ENCODE measurements at regions not wholly inside any gene's neighbourhood (a gene's known extent, or its start where the extent isn't known, plus 50 kb on each side); places are given as distances from the start of the nearest gene placed in this dataset.
A peak's percentile ranks its signal among the peaks of the same experiment; 100 is the strongest.

DNA sequence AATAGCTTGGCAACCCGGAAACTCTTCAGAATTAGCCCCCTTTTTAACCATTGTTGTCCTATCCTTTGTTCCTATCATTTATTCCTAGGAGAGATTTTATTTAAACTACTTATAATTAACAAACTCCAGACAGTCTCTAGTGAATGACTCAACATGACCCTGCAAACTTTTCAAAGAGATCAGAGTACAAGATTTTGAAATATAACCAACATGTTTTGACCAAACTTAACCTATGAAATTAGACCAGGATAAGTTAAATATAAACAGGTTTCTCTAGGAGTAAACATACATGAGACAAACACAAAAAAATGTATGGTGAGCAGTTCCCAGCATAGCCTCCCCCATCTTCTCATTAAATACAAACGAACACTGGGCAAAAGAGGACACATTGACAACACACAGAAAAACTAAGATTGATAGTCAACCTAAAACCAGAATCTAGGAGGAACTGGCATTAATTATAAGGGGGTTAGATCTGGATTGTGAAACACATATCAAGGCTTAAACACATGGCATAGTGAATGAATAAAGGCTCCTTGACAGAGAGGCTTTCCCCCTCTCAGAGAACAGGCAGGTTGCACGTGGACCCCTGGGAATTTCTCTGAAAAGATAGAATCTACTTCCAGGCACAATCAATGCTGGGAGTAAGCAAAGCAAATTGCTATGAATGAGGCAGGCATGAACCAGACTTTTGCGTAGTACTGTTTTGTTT is 284.1 kb downstream of the IRS1 start:
- no peak for DNase-seq

DNA sequence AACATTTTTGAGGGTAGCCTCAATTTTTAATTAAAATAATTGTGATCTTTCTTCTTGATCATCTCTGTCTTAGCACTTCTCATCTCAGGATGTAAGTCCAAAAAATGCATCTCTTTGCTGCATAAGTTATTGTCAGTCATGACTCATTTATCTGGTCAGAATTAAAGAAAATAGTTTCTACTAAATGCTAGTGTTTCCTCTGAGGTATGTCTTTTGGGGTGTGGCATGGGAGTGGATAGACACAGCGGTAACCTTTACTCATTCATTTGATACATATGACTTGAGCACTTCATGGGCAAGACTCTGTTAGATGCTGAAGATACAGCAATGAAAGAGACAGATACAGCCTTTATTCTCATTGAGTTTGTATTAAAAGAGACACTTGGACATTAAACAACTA is 284.7 kb downstream of the IRS1 start:
- no peak for DNase-seq

DNA sequence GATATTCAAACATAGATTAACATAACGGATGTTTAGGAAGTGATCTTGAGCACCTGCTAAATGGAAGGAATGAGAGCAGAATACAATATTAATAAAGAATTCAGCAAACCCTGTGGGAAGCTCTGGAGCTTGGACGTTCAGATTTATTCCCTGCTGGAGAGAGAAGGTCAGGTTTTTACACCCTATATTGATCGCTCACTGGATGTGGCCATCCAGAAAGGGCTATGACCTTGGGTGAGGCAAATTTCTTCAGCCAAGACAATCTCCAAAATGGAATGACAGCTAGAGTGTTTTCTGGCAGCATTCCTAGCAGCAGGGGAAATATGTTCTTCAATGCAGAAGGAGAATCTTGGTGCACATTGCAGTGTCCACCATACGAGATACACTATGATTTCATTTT is 288.3 kb downstream of the IRS1 start:
- no peak for DNase-seq

DNA sequence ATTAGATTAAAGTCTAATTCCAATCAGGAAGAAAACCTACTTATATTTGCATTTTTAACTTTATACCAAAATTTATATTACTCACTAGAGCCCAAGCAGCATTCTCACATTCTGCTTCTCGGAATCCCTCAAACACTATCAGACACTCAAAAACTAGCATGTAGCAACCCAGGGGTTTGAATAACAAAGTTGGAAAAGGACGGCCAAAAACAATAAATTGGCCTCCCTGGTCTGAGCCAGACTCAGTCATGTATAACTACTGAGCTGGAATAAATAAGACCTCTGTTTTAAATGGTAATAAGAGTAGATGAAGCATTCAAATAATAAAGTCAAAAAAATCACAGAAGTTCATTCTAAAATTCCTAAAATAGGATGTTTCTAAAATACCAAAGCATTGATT is 290.9 kb downstream of the IRS1 start:
- DNase-seq = no peak

DNA sequence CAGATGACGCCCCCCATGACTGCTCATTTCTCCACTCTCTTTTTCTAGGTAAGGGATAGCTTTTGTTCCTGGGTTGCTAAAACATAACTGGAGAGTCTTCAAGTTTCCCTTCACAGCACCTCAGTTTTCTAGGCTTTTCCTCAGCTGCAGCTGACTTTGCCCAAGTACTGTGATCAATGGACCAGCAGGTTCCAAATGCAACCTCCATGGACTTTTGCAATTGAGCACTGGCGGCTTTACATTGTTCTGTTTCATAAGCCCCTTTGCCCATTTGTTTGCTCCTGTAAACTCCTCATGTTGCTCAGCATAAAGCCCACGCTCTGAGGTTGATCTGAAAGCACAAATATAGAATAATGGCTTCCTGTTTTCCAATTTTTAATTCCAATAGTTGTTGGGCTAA is 291.6 kb downstream of the IRS1 start:
- no peak for DNase-seq

GRCh38 chr2:226497146-226497909 is 302.3 kb downstream of the IRS1 start:
- DNase-seq = no peak

DNA sequence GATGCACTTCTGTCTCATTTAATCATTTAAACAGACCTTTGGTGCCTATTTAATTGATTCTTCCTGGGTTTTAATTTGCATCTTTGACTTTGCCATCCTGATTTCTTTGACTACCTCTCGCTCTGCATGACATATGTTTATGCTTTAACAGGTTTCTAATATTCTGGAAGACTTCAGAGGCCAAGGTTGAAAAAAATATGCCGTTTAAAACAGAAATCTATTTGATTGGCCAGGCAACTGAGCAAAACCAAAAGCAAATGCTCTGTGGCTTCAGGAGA is 303.4 kb downstream of the IRS1 start:
- no peak for DNase-seq

DNA sequence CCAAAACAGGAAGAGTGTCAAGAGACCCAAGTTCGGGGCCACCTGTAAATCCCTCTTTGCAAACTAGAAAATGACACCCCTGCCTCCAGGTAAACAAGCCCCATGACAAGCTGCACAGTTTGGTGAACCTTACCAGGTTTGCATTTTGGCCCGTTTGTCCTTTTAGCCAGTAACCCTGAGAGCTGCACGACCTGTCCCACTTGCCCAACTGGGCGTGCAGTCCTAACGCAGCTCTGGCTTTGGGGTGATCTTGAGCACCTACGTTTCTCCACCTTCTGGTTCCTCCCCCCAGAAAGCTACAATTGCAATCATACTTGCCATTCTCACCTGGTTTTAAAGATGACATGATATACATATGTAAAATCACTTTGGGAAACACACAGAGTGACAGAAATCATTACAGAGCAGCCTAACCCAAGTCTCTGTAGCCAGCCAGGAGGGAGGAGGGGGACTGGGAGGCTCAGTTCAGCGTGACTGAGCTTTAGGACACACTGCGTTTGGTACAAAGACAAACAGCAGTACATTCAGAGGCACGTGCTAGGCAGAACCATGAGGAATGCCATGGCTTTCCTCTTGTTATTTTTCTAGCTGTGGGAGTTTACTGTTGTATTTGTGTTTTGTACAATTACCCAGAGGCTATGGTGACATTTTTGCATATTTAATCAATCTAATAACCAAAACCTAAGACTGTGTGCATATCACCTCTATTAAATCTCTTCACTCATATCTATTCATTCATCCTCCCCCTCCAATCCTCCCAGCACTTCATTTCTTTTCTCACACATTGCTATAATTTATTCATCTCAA is 304.0 kb downstream of the IRS1 start:
- DNase-seq = no peak

DNA sequence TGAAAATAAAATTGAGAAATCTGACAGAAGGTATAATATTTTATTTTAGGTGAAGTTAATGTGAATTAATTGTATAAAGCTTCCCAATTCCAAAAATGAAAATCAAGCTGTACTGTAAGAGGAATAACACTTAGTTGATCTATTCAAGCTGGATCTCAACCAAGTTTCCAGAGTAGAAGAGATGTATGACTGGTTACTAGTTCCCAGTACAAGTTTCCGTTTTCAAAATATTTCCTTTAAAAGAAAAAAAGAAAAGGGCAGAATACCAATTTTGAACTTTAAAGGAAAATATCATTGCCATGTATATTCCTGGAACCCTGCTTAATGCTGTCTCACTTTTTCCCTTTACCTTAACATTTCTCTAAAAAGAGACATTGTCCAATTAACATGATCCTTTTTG is 308.5 kb downstream of the IRS1 start:
- no peak for DNase-seq

DNA sequence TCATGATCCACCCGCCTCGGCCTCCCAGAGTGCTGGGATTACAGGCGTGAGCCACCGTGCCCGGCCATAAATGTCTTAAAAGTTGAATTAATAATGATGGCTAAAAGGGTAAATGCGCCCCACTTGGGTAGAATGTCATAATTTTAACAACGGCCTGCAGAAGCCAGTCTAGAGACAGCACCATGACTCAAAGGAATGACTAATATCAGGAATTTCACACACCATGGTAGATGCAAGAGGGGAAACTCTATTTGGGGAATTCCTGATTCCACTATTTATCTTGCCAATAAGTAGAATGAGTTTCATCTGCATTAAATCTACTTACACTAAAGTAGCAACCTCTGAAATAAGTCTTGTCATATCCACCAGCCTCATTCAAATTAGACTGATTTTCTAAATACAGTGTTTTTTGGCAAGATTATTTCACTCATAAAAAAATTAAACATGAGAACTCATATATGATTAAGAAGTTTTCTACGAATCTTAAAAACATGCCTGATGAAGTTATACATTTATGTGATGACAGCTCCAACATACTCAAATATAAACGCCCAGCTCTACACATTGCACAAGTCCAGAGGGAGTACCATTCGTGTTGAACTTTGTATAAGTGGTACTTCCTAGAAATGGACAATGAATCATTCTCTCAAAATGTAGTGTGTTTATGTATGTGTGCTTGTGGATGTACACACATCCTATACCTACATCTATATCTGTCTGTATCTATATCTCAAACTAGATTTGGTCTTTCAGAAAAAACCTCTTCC is 309.7 kb downstream of the IRS1 start:
- no peak for DNase-seq

- DNase-seq = no peak
Measured at GRCh38 chr2:226488034-226488433, 311.6 kb downstream of the IRS1 start.

DNA sequence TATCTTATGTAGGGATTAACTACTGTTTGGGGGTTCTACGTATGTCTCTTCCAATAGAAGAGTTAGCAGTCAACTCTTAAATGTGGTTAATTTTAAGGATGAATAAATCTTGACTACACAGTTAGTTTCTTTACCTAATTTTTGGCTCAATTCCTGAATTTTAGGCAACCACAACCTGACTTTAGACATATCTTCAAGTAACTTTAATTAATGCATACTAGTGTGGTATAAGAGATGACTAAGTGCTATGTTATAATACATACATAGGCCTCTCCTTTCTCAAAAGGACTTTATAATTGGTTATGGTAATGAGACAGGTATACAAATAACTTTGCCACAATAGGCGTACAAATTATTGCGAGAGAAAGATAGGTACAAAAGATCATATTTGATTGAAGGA is 312.0 kb downstream of the IRS1 start:
- DNase-seq = no peak

GRCh38 chr2:226483745-226484619 is 315.6 kb downstream of the IRS1 start:
- peak; percentile 79 for DNase-seq

GRCh38 chr2:226483143-226483542 is 316.5 kb downstream of the IRS1 start:
- DNase-seq = peak; percentile 54

GRCh38 chr2:226478109-226478809 is 321.4 kb downstream of the IRS1 start:
- DNase-seq = peak; percentile 96

- DNase-seq = no peak
Measured at GRCh38 chr2:226477221-226478108, 322.2 kb downstream of the IRS1 start.

GRCh38 chr2:226475650-226476049 is 324.0 kb downstream of the IRS1 start:
- DNase-seq = no peak

GRCh38 chr2:226474131-226474530 is 325.5 kb downstream of the IRS1 start:
- DNase-seq = peak; percentile 71

- no peak for DNase-seq
Measured at GRCh38 chr2:226471987-226472470, 327.6 kb downstream of the IRS1 start.

GRCh38 chr2:226467633-226468032 is 332.0 kb downstream of the IRS1 start:
- no peak for DNase-seq

All from islet precursor cell (in vitro differentiated cells).